HCT116 (cell line): ENCODE measurements at regions not wholly inside any gene's neighbourhood (a gene's known extent, or its start where the extent isn't known, plus 50 kb on each side); places are given as distances from the start of the nearest gene placed in this dataset.

Source experiments
- CTCF ChIP-seq, 3 experiments: fragments of 200-600 bp in 1 of 3; sonication (generic) in 1 of 3; IDR thresholded peaks in 2 of 3; conservative IDR thresholded peaks in 1 of 3; 2 replicates each; pipeline ENCODE4 v1.5.1; 2012 to 2017; ENCODE audit warnings: low read depth in 2 of 3, low read length in 2 of 3, antibody characterized with exemption in 1 of 3, borderline replicate concordance in 1 of 3, control low read depth in 1 of 3, mild to moderate bottlenecking in 1 of 3, mixed read lengths in 1 of 3, mixed run types in 1 of 3, moderate library complexity in 1 of 3; ENCODE audit not compliant: insufficient read depth in 1 of 3
- EZH2 ChIP-seq: fragments of 200-600 bp; sonication (generic); IDR thresholded peaks from 2 replicates; pipeline ENCODE4 v1.6.1; 2017; ENCODE audit warnings: antibody characterized with exemption, mixed run types
- SP1 ChIP-seq: IDR thresholded peaks from 2 replicates; pipeline ENCODE4 v1.6.1; 2012; ENCODE audit warnings: low read depth

GRCh38 chr2:100206731-100207255 lies 64.4 kb upstream of the AFF3 start:
- TF ChIP-seq CTCF (IDR thresholded peaks at IDR 0.05 in 2 of 3, conservative IDR thresholded peaks at IDR 0.05 in 1 of 3; ENCODE audit: borderline replicate concordance in 1 of 3, insufficient read depth in 1 of 3, low read depth in 2 of 3, low read length in 2 of 3) (no peak), EZH2 (no peak), SP1 (no peak)
